VCaP (cell line): ENCODE measurements at regions not wholly inside any gene's neighbourhood (a gene's known extent, or its start where the extent isn't known, plus 50 kb on each side); places are given as distances from the start of the nearest gene placed in this dataset.
"Not testable (repeated sequence)": the region's sequence is repeated elsewhere in the genome, so short reads cannot be mapped to it uniquely, and the experiment has no call there.

Source experiments
- H3K27ac ChIP-seq: fragments of 450-650 bp; 2 replicates; pipeline ENCODE4 v1.5.1; 2017
- TF ChIP-seq, protein P1 (sequence below): fragments of 450-650 bp; conservative IDR thresholded peaks from 2 replicates; pipeline ENCODE4 v1.5.1; 2017; ENCODE audit warnings: mild to moderate bottlenecking, moderate library complexity

DNA sequence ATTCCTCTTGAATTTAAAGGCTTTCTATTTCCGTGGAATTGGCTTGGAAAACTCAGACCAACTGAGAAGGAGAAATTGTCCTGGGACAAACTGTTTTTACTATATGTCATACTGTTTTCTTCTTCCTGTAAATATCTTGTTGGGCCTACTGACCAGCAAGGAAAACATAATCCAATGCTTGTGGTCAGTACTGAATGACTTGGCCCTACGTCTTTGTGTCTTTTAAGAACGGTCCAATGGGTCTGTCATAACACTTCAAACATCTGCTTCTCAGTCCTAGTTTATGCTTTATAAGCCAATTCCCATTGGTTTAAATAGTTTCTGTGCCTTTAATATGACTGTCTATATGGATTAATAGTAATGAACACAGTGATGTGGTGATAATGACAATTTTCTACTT, 248.5 kb upstream of the DDHD1 start:
- H3K27ac ChIP-seq = no peak overlapping the region
- TF ChIP-seq, protein P1, sequence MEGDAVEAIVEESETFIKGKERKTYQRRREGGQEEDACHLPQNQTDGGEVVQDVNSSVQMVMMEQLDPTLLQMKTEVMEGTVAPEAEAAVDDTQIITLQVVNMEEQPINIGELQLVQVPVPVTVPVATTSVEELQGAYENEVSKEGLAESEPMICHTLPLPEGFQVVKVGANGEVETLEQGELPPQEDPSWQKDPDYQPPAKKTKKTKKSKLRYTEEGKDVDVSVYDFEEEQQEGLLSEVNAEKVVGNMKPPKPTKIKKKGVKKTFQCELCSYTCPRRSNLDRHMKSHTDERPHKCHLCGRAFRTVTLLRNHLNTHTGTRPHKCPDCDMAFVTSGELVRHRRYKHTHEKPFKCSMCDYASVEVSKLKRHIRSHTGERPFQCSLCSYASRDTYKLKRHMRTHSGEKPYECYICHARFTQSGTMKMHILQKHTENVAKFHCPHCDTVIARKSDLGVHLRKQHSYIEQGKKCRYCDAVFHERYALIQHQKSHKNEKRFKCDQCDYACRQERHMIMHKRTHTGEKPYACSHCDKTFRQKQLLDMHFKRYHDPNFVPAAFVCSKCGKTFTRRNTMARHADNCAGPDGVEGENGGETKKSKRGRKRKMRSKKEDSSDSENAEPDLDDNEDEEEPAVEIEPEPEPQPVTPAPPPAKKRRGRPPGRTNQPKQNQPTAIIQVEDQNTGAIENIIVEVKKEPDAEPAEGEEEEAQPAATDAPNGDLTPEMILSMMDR = no peak

DNA sequence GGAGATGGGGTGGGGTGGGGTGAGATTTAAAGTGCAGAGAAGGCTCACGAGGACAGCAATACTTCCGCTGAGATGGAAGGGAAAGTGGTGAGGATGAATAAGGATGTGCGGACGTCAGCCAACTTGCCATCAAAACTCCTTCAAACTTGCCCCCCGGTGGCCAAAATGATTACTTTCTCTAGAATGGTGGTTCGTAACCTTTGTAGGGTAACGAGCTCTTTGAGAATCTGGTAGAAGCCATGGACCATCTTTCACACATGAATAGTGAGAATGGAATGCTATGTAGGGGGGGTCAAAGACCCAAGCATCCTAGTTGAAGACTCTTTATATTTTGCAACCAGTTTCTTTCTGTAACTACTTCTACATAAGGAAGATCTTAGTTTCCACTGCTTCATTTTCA, 245.9 kb upstream of the DDHD1 start:
- no peak overlapping the region for H3K27ac ChIP-seq

DNA sequence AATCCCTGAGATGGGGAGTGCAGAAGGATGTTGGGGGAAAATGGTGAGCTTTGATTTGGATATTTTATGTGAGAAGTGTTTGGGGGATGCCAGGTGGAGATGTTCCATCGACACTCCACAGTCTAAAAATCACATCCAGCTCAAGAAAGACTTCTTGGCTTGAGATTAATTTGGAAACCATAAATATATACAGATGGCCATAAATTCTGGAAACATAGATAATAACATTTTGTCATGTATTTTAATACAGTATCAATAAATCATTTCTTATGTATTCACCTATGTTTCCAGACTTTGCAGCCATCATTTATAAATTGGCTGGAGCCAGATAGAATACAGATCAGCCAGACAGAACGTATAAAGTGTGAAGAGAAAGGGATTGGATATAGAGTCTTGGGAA, 245.5 kb upstream of the DDHD1 start:
- TF ChIP-seq, protein P1 = no peak
- no peak overlapping the region for H3K27ac ChIP-seq

More for the DNA sequence above, 245.9 kb upstream of the DDHD1 start:
- TF ChIP-seq, protein P1 = no peak

DNA sequence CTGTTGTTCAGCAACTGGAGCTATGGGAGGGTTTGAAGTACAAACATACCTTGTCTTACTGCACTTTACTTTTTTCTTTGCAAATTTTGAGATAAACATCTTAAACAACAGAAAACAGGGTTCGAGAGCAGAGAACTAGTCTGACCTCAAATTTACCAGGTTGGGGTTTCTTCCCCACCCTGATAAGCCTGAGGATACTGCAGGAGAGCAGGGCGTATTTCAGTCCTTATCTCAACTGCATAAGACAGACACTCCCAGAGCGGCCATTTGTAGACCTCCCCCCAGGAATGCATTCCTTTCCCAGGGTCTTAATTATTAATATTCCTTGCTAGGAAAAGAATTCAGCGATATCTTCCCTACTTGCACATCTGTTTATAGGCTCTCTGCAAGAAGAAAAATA, 242.1 kb upstream of the DDHD1 start:
- not testable (repeated sequence) for H3K27ac ChIP-seq

DNA sequence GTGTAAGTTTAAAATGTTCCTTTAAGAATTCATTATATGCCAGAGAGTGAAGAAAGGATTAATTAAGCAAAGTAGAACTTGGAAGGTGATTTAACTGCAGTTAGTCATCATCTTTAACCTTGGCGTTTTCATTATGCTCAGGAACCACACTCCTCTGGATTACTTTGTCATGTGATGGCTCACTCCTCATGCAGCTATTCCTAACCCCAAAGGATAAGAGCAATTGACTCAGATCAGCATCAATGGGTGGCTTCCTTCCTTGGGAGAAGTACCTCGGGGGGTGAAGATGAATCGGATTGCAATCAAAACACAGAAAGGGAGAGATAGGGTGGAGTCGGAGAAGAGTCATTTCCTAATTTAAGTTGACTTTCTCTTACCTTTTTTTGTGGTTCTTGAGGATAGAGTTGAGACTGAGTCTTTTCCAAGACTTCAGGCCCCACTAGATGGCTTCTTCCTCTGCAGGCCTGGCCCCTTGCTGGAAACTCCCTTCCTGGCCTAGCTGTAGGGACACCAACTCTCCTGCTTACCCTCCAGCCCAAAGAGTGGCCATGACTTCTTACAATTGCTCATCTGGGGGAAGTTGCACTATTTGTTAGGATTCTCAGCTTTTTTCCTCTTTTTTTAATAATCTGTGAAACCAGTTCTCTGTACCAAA, 238.6 kb upstream of the DDHD1 start:
- TF ChIP-seq, protein P1 = no peak
- no peak overlapping the region for H3K27ac ChIP-seq

DNA sequence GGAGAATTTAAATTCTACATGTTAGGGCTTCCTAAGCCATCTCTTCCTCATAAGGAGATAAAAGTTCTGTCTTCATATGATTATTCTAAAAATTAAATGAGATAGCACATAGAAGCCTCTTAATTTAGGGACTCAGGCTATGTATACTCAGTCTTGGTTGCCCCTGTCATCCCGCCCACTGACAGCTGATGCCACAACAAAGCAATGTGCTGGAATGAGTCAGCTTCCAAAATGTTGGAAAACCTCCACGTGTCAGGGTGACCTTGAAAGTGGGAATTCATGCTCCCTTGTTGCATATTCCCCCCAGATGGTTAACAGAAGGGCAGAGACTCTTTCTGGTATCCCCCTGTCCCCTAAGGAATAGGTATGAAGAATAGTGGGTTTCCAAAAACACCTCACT, 238.0 kb upstream of the DDHD1 start:
- TF ChIP-seq, protein P1 = no peak
- H3K27ac ChIP-seq = no peak overlapping the region

DNA sequence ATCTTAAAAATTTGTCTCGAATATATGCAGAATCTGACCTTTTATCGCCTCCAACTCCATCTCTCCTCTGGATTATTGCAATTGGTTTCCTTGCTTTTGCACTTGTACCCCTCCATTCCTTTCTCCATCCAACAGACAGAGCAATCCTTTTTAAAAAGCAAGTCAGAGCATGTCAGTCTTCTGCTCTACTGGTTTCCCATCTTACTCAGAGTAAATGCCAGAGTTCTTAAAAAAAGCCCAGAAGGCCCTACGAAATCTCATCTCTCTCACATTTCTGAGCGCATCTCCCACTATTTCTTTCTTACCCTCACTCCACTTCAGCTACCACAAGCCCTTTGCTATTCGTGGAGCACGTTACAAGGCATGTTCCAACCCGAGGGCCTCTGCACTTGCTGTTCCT, 236.9 kb upstream of the DDHD1 start:
- H3K27ac ChIP-seq = no peak overlapping the region
- TF ChIP-seq, protein P1 = no peak

DNA sequence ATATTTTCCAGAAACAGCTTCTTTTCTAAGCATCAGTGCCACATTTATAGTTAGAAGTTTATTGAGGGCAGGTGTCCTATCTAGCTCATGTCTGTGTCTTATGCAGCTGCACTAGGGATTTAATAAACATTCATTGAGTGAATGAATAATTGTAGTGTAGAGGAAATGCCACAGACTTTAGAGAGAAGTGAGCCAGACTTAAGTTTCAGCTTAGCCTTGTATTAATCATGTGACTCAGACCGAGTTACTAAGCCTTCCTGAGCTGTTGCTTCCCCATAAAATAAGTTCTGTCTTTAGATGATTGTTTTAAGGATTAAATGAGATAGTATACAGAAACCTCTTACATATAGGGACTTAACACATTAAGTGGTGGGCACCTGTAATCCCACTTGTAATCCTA, 236.1 kb upstream of the DDHD1 start:
- no peak overlapping the region for H3K27ac ChIP-seq
- TF ChIP-seq, protein P1 = no peak
